SK-N-SH (cell line): ENCODE measurements at regions not wholly inside any gene's neighbourhood (a gene's known extent, or its start where the extent isn't known, plus 50 kb on each side); places are given as distances from the start of the nearest gene placed in this dataset.

Source experiments
- CTCF ChIA-PET: fragments of 300-600, 350-600 bp; formaldehyde crosslinking; extraction: SDS; loops from one replicate; lab custom pipeline; 2021; lab: Yijun Ruan, JAX
- POLR2A ChIA-PET: fragments of 350-600 bp; sonication (Branson Sonifier 250); formaldehyde crosslinking; extraction: SDS; loops from one replicate; lab custom pipeline; 2020; ENCODE audit warnings: antibody characterized with exemption, inconsistent platforms; lab: Yijun Ruan, JAX
- DNase-seq: peaks from one replicate; pipeline ENCODE4 v3.0.0; 2012
- H2AFZ ChIP-seq: fragments of 200-600 bp; sonication (generic); 2 replicates; pipeline ENCODE4 v1.8.1; 2016; ENCODE audit warnings: antibody characterized with exemption, mild to moderate bottlenecking, low read depth
- H3F3A ChIP-seq: fragments of 200-600 bp; sonication (generic); replicated peaks from 2 replicates; pipeline ENCODE3; 2016; ENCODE audit warnings: antibody characterized with exemption, mild to moderate bottlenecking; ENCODE audit not compliant: insufficient read depth
- H3K27ac ChIP-seq, 2 experiments: fragments of 200-500 bp in 1 of 2; fragments of 200-600 bp in 1 of 2; sonication (Bioruptor generic) in 1 of 2; sonication (generic), shearing (Covaris generic) in 1 of 2; 2 replicates each; pipeline versions ENCODE4 v1.5.1 to v1.6.1; 2014 to 2016; ENCODE audit warnings: low read depth in 2 of 2, inconsistent platforms in 1 of 2, low read length in 1 of 2, mild to moderate bottlenecking in 1 of 2, mixed read lengths in 1 of 2
- H3K27me3 ChIP-seq: fragments of 200-600 bp; sonication (generic), shearing (Covaris generic); 2 replicates; pipeline ENCODE4 v1.6.1; 2016; ENCODE audit warnings: mixed run types; ENCODE audit not compliant: insufficient read depth
- H3K36me3 ChIP-seq, 2 experiments: fragments of 200-500 bp in 1 of 2; fragments of 200-600 bp in 1 of 2; sonication (Bioruptor generic) in 1 of 2; sonication (generic) in 1 of 2; replicated peaks in 1 of 2; 2 replicates each; pipeline versions ENCODE3 to v1.5.1; 2014 to 2016; ENCODE audit warnings: low read length in 1 of 2, mild to moderate bottlenecking in 1 of 2; ENCODE audit not compliant: insufficient read depth in 2 of 2, control insufficient read depth in 1 of 2
- H3K4me1 ChIP-seq, 2 experiments: fragments of 200-500 bp in 1 of 2; fragments of 200-600 bp in 1 of 2; sonication (Bioruptor generic) in 1 of 2; sonication (generic), shearing (Covaris generic) in 1 of 2; 2 replicates each; pipeline versions ENCODE4 v1.5.1 to v1.6.1; 2014 to 2016; ENCODE audit warnings: low read depth in 1 of 2, low read length in 1 of 2, mixed run types in 1 of 2; ENCODE audit not compliant: insufficient read depth in 2 of 2, control insufficient read depth in 1 of 2
- H3K4me2 ChIP-seq: fragments of 200-600 bp; sonication (generic), shearing (Covaris generic); 2 replicates; pipeline ENCODE4 v1.6.1; 2017; ENCODE audit warnings: mixed run types
- H3K4me3 ChIP-seq, 2 experiments: fragments of 200-500 bp in 1 of 2; fragments of 200-600 bp in 1 of 2; sonication (Bioruptor generic) in 1 of 2; sonication (generic), shearing (Covaris generic) in 1 of 2; 2 replicates each; pipeline versions ENCODE4 v1.5.1 to v1.8.1; 2014 to 2016; ENCODE audit warnings: low read depth in 2 of 2, inconsistent platforms in 1 of 2, low read length in 1 of 2, mild to moderate bottlenecking in 1 of 2, mixed read lengths in 1 of 2, moderate library complexity in 1 of 2
- H3K79me2 ChIP-seq: fragments of 200-600 bp; sonication (generic); 2 replicates; pipeline ENCODE4 v1.8.1; 2017; ENCODE audit warnings: mild to moderate bottlenecking; ENCODE audit not compliant: insufficient read depth
- H3K9ac ChIP-seq: fragments of 200-600 bp; sonication (generic); 2 replicates; pipeline ENCODE4 v1.6.1; 2017; ENCODE audit warnings: mixed run types
- H3K9me2 ChIP-seq: fragments of 200-600 bp; sonication (generic); 2 replicates; pipeline ENCODE4 v1.6.1; 2017; ENCODE audit warnings: mixed run types
- H3K9me3 ChIP-seq: fragments of 200-600 bp; sonication (generic); 2 replicates; pipeline ENCODE4 v1.6.1; 2017; ENCODE audit warnings: mixed run types, mild to moderate bottlenecking, moderate library complexity
- H4K20me1 ChIP-seq: fragments of 200-600 bp; sonication (generic); 2 replicates; pipeline ENCODE4 v1.6.1; 2017; ENCODE audit warnings: mild to moderate bottlenecking, mixed run types; ENCODE audit not compliant: insufficient read depth
- EP300 ChIP-seq, 2 experiments: IDR thresholded peaks; 2 replicates each; pipeline versions ENCODE4 v1.4.0 to v1.6.1; 2012; ENCODE audit warnings: borderline replicate concordance in 1 of 2, low read depth in 1 of 2, low read length in 1 of 2
- EZH2phosphoT487 ChIP-seq: fragments of 200-600 bp; sonication (generic); IDR thresholded peaks from 2 replicates; pipeline ENCODE4 v1.6.1; 2017; ENCODE audit warnings: low read depth, mixed run types, mild to moderate bottlenecking, antibody characterized with exemption, moderate library complexity, borderline replicate concordance
- FOSL2 ChIP-seq: IDR thresholded peaks from 2 replicates; pipeline ENCODE4 v1.4.0; 2012; ENCODE audit warnings: low read depth, mild to moderate bottlenecking, moderate library complexity, borderline replicate concordance
- FOXJ3 ChIP-seq: sonication (generic); formaldehyde crosslinking; IDR thresholded peaks from 2 replicates; pipeline ENCODE4 v1.5.1; 2020; ENCODE audit warnings: mild to moderate bottlenecking, missing genetic modification reagents
- GABPA ChIP-seq: IDR thresholded peaks from 2 replicates; pipeline ENCODE4 v1.4.0; 2012; ENCODE audit warnings: low read depth, mild to moderate bottlenecking
- GATA2 ChIP-seq: sonication (generic); formaldehyde crosslinking; IDR thresholded peaks from 2 replicates; pipeline ENCODE4 v1.5.0; 2020; ENCODE audit warnings: mild to moderate bottlenecking, missing genetic modification reagents
- IRF3 ChIP-seq: fragments of 150-350 bp; IDR thresholded peaks from 2 replicates; pipeline ENCODE4 v1.6.1; 2016; ENCODE audit warnings: mild to moderate bottlenecking, low read depth, low read length
- MEF2A ChIP-seq: IDR thresholded peaks from 2 replicates; pipeline ENCODE4 v1.4.0; 2012; ENCODE audit warnings: low read depth, borderline replicate concordance
- NFIC ChIP-seq: IDR thresholded peaks from 2 replicates; pipeline ENCODE4 v1.4.0; 2012; ENCODE audit warnings: borderline replicate concordance
- POLR2AphosphoS5 ChIP-seq: IDR thresholded peaks from 2 replicates; pipeline ENCODE4 v1.6.1; 2012; ENCODE audit warnings: low read depth, low read length
- RAD21 ChIP-seq: IDR thresholded peaks from 2 replicates; pipeline ENCODE4 v1.6.1; 2012; ENCODE audit warnings: mild to moderate bottlenecking, low read length
- RFX5 ChIP-seq: IDR thresholded peaks from 2 replicates; pipeline ENCODE4 v1.6.1; 2012; ENCODE audit warnings: mild to moderate bottlenecking, improper control_type of control experiment, low read length
- WGBS: methylation state at CpG from one replicate; pipeline ENCODE4 v1.1.6; 2017; ENCODE audit warnings: low lambda C conversion rate; 5-methylcytosine and 5-hydroxymethylcytosine counted together
- TF ChIP-seq, protein P1 (sequence below): IDR thresholded peaks from 2 replicates; pipeline ENCODE4 v1.4.0; 2012; ENCODE audit warnings: low read depth, borderline replicate concordance

DNA sequence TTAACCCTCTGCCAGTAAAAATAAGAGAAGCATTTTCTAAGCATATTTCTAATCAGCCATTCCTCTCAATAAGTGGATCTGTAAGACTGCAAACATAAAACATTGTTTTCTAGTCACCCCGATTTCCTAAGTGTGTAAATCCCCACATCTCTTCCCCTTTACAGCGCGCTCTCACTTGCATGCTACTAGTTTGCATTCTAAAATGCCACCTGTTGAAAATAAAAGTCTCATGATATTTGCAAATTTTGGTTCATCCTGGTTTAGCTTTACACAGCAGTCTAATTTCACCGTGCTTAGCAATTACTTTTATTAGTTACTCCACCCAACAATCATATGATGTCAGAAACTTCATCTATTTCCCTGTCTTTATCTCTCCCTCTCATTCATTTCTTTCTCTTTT, 1230.7 kb upstream of the ZEB2 start (continued):
- TF ChIP-seq, protein P1, sequence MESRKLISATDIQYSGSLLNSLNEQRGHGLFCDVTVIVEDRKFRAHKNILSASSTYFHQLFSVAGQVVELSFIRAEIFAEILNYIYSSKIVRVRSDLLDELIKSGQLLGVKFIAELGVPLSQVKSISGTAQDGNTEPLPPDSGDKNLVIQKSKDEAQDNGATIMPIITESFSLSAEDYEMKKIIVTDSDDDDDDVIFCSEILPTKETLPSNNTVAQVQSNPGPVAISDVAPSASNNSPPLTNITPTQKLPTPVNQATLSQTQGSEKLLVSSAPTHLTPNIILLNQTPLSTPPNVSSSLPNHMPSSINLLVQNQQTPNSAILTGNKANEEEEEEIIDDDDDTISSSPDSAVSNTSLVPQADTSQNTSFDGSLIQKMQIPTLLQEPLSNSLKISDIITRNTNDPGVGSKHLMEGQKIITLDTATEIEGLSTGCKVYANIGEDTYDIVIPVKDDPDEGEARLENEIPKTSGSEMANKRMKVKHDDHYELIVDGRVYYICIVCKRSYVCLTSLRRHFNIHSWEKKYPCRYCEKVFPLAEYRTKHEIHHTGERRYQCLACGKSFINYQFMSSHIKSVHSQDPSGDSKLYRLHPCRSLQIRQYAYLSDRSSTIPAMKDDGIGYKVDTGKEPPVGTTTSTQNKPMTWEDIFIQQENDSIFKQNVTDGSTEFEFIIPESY: no peak
- TF ChIP-seq EZH2phosphoT487: no peak

GRCh38 chr2:145750144-145750543, 1230.2 kb upstream of the ZEB2 start:
- no peak overlapping the region for H3K9ac ChIP-seq
- no peak overlapping the region for H2AFZ ChIP-seq
- H3K4me1 ChIP-seq: peaks cover 4 to 13% of the 10 kb centered on the region in 2 experiments; a peak in 3 of 4 replicates
- no peak for TF ChIP-seq GABPA
- TF ChIP-seq, protein P1: no peak
- no peak for TF ChIP-seq GATA2
- no peak for TF ChIP-seq RFX5
- TF ChIP-seq POLR2AphosphoS5: no peak
- TF ChIP-seq MEF2A: no peak
- no peak for TF ChIP-seq NFIC
- no peak for TF ChIP-seq EP300 (IDR thresholded peaks at IDR 0.05; ENCODE audit: borderline replicate concordance in 1 of 2, low read depth in 1 of 2, low read length in 1 of 2)
- no peak for TF ChIP-seq RAD21
- no peak for TF ChIP-seq IRF3
- no peak for TF ChIP-seq FOSL2
- no peak for TF ChIP-seq FOXJ3
- H3K79me2 ChIP-seq: no peaks in the 10 kb centered on the region
- H3K4me3 ChIP-seq: no peak overlapping the region
- WGBS: 92% methylated on average over 2 of the region's 2 CpGs
- no peaks in the 10 kb centered on the region for H4K20me1 ChIP-seq
- H3K9me3 ChIP-seq: no peaks in the 10 kb centered on the region
- DNase-seq: no peak
- H3F3A ChIP-seq: peaks cover 10% of the 10 kb centered on the region
- ChIA-PET CTCF (interaction anchor here (1.4 kb wide), 1 partner anchor 17 kb away, joined by 3 read pairs; no protein-coding TSS in a partner anchor), POLR2A (no interaction called here)
- no peaks in the 10 kb centered on the region for H3K27me3 ChIP-seq
- no peak overlapping the region for H3K27ac ChIP-seq
- no peaks in the 10 kb centered on the region for H3K9me2 ChIP-seq
- H3K4me2 ChIP-seq: no peak overlapping the region
- H3K36me3 ChIP-seq: no peaks in the 10 kb centered on the region
